Cardiac septum (tissue), 1 donor: ENCODE measurements at regions not wholly inside any gene's neighbourhood (a gene's known extent, or its start where the extent isn't known, plus 50 kb on each side); places are given as distances from the start of the nearest gene placed in this dataset.
"Not testable (repeated sequence)": the region's sequence is repeated elsewhere in the genome, so short reads cannot be mapped to it uniquely, and the experiment has no call there.

Experiments used
- DNase-seq: peaks from one replicate; pipeline ENCODE4 v3.0.0-alpha.2; 2020; ENCODE audit warnings: low spot score
- intact Hi-C: fragments of 100-400 bp; cut with DNase I; formaldehyde crosslinking; loops from one replicate; pipeline ENCODE4 v1.14.0; 2022
- donor health status: DM: no; HTN: no; CAD: no.

DNA sequence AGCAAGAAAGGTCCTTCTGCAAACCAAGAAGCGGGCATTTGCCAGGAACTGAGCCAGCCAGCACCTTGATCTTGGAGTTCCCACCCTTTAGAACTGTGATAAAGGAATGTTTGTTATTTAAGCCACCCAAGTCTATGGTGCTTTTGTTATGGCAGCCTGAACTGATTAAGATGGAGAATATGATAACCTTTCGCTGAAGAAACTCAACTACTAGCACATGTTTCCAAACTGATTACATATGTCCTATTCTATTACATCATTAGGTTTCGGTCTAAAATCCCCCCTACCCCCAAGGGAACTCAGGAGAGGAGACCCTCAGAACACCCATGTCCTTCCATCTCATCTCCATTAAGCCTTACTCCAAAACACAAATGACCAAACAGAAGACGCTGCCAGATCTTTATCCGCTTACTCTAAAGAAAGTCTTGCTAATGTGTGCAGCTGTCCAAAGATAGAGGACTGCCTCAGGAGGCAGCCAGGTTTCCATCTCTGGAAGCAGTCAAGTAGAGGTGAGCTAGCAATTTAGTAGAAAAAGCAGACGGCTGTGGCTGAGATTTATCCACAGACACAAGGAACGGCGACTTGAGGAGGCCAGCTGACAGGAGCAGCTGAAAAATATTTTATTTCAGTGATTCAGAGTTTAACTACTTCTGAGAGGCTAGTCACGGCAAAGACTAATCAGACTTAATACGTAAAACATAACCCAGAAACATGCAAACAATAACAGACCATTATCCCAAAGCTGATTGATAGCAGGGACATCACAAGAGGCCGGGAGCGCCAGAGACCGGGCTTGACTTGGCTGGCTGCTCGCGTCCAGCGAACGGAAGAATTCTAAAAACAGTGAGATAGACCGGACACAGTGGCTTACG lies 611.4 kb upstream of the CDH5 start:
- no peak for DNase-seq
- intact Hi-C loops = no loop called here

DNA sequence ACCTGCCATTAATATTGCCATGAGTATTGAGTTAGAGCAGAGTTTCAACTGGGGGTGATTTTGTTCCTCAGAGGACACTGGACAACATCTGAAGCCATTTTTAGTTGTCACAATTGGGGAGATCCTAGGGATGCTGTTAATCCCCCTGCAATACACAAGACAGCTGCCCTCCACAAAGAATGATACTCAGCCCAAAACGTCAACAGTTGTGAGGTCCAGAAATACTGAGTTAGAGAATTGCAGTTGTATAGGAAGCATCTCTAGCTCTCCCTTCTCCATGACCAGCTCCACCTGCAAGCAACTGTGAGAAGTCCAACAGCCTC lies 614.0 kb upstream of the CDH5 start:
- no peak for DNase-seq
- intact Hi-C loops = no loop called here

DNA sequence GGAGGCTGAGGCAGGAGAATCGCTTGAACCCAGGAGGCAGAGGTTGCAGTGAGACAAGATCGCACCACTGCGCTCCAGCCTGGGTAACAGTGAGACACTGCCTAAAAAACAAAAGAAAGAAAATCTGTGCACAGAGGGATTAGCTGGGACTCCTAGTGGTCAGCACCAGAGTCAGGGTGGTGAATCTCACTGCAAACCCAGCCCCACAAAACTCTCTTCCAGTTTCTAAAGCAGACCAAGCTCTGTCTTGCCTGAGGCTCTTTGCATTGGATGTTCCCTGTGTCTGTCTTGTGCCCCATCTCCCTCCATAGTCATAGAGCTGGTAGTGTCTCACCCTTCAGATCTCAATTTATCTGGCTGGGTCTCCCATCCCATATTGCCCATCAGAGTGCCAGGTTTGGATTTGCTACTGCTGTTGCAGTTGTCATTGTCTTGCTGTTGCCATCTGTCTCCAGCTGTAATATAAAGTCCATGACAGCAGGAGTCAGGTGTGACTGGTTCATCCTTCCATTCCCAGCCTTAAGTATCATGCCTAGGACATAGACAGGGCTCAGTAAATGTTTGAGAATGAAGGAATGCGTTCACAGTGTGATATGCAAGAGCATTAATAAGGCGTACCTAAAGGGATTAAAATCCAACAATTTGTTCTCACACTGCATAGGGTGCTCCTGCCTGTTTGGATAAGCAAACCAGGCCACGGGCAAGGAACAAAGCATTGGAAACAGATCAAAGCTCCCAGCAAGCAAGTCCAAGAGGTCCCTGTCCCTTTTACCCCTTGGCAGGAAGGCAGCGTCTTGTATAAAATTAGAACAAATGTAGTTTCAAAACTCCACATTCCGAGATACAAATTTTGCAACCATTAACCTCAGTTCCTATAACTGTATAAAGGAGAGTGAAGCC lies 614.6 kb upstream of the CDH5 start:
- DNase-seq = no peak
- intact Hi-C loops = no loop called here

DNA sequence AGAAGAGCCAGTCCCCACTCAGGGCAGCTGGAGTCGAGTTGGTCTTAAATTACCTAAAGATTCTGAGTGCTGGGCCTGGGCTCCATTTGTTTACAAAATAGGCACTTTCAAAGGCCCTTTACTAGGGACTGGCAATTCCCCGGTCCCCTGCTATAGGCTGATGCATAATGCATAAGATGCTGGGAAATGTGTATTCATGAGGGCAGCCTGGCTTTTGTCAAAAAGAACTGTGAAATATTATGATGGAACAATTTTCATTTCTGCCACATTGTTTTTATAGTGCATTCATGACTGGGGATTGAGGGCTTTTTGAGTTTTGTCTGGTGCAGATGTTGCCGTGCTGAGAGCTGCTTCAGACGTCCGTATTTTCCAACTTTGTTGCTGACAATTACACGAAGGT lies 617.0 kb upstream of the CDH5 start:
- intact Hi-C loops = no loop called here
- DNase-seq = no peak

DNA sequence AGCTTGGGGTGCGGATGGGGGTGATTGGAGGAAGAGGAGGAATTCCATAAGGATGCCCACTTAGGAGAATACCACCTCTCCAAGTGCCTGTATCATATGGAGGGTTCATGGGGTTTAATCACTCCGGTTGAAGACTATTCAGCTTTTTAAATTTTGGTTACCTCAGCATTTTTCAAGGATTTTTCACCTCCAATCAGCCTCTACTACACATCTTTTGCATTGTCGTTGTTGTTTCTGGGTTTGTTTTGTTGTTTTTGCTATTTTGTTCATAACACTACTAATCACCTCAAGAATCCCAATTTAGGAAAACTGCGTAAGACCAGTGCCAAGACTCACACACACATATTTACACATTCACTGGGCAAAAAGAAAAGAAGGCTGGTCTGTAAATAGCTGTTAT lies 619.5 kb upstream of the CDH5 start:
- no peak for DNase-seq
- intact Hi-C loops = no loop called here

DNA sequence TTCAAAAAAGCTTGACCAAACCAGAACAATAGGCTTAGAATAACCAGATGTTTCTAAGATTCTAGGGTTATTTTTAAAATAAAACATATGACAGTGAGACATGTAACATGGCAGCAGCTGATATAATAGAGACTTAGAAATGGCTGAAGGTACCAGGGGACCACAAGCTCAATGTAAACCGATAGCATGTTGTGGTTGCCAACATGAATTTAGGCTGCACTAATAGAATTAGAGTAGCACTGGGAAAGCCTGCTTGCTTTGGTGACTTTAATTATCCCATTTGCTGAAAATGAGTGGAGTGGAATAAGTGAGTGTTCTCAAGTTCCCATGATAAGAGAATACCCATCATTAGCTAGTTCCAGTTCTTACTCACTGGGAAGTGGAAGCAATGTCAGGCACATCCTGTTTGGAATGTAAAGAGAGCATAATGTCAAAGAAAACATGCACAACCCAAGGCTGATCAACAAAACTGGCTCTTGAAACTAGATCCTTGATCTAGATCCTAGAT lies 621.2 kb upstream of the CDH5 start:
- DNase-seq = no peak
- intact Hi-C loops = no loop called here

DNA sequence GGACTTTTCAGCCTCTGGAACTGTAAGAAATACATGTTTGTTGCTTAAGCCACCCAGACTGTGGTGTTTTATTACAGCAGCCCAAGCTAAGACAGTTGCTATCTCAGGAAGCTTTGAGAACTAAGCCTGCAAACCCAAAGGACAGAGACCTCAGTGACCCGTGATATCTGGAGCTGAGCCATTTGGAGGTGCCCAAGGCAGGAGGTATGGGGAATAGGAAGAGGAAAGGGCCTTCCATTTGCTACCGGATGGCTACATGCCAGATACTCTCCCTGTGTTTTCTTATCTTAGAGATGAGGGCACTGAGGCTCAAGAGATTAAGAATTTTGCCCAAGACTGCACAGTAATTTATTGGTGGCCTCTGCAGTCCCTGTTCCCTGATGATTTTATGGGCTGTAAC lies 622.1 kb upstream of the CDH5 start:
- no peak for DNase-seq
- intact Hi-C loops = no loop called here

DNA sequence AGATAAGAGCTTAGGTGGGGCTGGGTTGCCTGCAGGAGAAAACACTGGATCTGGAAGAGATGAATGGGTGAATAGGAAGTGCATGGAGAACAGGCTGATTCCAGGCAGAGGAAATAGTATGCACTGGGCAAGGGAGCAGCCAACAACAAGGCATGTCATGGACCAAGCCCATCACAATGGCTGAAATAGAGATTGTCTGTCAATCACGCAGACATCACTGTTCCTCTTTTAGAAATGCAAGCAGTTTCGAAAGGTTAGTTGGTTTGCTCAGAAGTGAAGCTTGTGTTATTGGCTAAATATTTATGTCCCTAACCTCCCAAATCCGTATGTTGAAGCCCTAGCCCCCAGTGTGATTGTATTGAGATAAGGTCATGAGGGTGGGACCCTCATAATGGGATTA lies 621.7 kb upstream of the CDH11 start:
- intact Hi-C loops = no loop called here
- no peak for DNase-seq

DNA sequence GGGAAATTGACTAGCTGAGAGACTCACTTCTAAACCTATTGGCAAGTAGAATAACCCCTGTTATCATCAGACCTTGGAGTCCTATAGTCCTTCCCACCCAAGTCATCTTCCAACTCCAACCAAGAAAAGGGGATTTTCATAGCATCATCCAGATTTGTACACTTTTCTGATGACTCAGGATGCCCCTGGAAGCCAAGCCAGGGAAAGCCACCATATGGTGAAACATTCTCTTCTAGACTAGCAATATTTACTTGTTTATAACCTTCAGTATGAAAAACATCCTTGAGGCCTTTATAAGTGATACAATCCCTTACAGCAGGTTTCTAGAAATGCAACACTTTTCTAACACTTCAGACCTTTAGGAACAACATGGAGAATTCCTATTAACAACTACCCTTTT lies 618.8 kb upstream of the CDH11 start:
- intact Hi-C loops = no loop called here
- no peak for DNase-seq

DNA sequence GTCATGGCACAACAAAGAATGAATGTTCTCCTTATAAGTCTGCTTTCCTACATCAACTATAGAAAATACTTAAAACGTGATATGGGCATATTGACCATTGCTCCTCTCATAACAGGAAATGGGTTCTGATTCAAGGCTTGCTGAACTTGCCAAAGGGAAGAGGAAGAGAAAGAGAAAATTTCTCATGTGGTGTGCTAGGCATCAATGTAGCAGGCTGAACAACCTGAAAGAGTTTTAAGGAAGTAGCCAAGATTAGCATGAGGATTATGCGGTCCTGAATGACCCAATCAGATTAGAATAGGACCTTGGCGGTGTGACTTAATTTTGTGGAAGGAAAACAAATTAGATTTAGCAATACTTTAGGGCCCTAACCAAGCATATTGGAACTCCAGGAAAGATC lies 617.7 kb upstream of the CDH11 start:
- intact Hi-C loops = no loop called here
- no peak for DNase-seq

DNA sequence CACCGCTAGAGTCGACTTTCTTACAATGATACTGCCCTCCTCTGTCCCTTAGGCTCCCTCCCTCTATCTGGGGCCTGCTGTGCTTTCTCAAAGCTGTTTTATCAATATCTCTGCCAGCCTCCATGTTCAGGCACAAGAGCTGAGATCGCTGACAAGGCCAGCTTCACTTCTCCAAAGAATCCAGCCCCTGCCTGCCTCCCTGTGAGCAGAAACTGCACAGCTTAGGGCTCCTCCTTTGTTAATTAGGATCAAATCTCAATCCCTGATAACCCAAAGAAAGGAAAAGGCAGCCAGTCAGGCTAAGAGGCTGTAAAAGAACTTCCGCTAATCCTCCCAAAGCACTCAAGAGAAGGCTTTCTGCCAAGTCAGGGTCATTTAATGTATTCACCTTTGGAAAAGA lies 616.0 kb upstream of the CDH11 start:
- DNase-seq = no peak
- intact Hi-C loops = no loop called here

DNA sequence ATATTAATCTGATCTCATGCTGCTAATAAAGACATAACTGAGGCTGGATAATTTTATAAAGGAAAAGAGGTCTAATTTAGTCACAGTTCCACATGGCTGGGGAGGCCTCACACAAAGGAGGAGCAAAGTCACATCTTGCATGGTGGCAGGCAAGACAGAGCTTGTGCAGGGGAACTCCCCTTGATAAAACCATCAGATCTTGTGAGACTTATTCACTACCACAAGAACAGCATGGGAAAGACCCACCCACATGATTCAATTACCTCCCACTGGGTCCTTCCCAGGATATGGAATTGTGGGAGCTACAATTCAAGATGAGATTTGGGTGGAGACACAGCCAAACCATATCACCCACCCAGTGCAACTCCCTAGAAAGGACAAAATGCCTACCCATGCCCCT lies 613.8 kb upstream of the CDH11 start:
- intact Hi-C loops = not testable (repeated sequence)

DNA sequence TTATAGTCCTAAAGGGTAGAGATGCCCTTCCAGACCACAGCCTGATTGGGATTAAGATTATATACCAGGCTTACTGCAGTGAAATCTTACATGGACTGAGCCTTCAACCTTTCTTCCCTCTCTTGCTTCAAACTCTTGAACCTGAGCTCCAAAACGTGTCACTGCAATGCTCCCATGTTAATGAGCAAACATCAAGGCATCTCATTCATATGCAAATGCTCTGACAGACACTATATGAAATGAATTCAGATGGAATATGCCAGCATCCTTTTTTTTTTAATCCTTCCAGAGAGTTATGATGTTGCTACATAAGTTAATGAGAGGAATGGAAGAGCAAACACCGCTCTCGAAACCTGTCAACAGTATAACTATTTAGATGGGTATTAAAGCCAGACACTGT lies 611.9 kb upstream of the CDH11 start:
- DNase-seq = no peak
- intact Hi-C loops = no loop called here

More for the DNA sequence above, 613.8 kb upstream of the CDH11 start:
- not testable (repeated sequence) for DNase-seq

DNA sequence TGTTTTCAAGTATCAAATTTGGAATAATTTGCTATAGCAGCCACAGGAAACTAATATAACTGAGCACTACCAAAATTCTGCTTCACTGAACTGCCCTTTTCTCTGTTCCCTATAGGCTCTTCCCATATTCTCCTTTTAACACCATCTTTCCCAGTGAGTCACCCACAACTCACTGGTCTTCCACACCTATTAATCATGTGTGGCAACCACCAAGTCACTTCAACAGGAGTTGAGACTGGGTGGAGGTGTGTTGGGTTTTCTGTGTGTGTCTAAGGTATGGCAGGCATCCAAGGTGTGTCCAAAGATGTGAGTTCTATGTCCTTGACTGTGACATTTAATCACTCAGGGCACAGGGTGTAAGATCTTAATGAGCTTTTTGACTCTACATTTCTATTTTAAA lies 610.0 kb upstream of the CDH11 start:
- intact Hi-C loops = no loop called here
- no peak for DNase-seq

DNA sequence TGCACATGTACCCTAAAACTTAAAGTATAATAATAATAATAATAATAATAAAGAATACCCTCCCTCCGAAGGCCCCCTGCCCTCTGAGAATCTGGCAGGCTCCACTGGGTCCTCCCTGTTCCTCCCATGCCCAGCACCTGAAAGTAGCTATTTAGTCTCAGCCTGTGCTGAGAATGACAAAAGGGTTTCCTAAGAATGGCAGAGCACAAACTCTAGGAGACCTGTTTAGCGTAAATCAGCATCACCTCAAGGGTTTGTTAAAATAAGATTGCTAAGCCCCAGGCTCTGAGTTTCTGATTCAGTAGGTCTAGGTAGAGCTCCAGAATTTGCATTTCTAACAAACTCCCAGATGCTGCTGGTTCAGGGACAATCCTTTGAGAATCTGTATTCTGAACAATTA lies 606.8 kb upstream of the CDH11 start:
- DNase-seq = no peak
- intact Hi-C loops = no loop called here

DNA sequence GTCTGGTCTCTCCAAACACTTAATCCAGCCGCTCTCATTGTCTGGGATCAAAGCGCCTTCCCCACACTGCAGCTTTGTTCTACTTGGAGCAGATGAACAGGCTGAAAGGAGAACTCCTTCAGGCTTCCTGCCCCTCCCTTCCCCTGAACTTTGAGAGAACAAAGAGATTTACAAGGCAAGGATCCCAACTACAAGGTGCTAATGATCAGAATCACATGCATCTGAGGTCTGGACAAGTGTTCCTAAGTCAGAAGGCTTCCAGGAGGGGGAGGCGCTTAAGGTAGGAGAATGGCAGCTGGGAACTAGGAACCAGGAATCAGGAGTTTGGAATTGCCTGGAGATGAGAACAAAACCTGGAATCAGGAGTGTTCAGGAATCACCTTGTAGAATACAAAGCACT lies 606.3 kb upstream of the CDH11 start:
- intact Hi-C loops = no loop called here
- no peak for DNase-seq

DNA sequence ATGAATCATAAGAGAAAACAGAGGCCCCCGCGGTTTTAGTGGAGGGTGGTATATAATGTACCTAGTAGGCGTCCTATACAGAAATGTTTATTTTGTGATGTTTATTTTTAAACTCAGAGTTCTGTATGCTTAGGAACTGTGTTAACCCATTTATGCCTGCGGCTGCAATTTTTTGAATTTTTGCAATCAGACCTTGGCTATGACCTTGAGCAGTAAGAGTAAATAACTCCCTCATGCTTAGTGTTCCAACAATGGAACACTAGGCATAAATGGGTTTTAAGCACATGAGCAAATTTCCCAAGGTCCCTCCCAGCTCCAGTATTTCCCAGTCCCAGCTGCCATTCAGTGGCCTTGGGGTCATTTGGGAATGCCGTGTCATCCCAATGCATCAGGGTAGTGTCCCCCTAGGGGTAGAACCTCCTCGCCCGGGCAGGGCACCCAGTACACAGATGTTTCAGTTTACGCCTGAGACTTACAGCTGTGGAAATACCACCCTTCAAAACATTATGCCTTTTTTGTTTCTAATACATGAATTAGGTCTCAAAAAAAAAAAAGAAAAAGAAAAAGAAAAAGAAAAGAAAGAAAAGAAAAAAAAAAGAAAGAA lies 605.8 kb upstream of the CDH11 start:
- intact Hi-C loops = no loop called here
- DNase-seq = no peak

DNA sequence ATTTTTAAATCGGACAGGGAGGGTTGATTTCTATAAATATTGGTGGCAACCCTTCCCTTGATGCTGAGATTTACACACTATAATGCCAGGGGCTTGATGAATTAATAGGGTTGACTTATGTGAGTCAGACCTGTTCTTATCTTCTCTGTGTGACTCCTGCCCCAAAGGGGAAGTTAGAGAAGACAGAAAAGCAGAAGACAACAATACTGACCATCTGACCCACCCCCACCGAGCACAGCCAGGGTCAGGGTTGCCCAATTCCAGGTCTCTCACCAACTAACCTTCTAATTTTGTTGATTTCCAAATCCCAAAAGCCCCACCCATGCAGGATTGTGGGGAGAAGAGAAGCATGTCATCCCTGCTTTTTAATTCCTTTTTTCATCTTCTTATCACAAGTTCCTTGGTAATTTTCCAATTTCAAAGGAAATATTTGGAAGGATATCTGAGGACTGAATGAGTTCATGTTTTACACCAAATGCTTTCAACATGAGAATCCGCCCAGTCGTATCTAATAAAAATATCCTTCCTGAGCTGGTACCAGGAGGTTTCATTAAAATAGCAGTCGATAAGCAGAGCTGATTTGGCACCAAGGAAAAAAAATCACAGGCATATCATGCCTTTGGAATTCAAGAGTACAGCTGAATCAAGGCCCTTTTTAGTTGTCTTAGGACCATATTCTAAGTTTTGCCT lies 603.4 kb upstream of the CDH11 start:
- no peak for DNase-seq
- intact Hi-C loops = no loop called here

DNA sequence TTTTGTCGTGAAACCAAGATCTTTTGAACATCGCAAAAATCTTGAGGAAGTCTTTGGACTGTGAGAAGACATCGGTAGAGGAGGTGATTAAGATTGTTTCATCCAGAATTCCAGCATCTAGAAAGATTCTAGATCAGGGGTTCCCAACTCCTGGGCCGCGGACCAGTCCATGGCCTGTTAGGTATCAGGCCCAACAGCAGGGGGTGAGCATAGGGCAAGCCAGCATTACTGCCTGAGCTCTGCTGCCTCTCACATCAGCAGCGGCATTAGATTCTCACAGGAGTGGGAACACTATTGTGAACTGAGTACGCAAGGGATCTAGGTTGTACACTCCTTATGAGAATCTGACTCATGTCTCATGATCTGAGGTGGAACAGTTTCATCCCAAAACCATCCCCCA lies 600.6 kb upstream of the CDH11 start:
- intact Hi-C loops = no loop called here
- DNase-seq = no peak

DNA sequence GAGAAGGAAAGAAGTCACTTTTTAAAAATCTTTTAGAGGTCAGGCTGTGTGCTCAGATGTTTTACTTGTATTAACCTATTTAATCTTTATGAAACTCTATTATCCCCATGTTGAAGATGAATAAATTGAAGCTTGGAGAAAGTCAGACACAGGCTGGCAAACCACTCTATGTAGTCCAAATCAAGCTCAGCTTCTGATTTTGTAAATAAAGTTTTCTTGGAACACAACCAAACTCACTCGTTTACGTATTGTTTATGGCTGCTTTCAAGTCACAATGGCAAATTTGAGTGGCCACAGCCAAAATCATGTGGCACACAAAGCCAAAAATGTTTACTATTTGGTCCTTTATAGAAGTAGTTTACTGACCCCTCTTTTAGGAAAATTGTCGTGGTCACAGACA lies 596.0 kb upstream of the CDH11 start:
- no peak for DNase-seq
- intact Hi-C loops = no loop called here
